Endothelial cell of umbilical vein (primary cell): ENCODE measurements at regions not wholly inside any gene's neighbourhood (a gene's known extent, or its start where the extent isn't known, plus 50 kb on each side); places are given as distances from the start of the nearest gene placed in this dataset.

Source experiments
- BruUV-seq: library from RNA; stranded (reverse); fragments of 400-500 nt; replicated peaks from 2 replicates; lab custom pipeline; 2021; lab: Mats Ljungman, UMichigan
- CTCF ChIA-PET: fragments of 300-600, 350-600 bp; sonication (Branson Sonifier 250); formaldehyde crosslinking; loops from one replicate; lab custom pipeline; 2021; ENCODE audit warnings: antibody characterized with exemption, inconsistent platforms; lab: Charles Lee
- POLR2A ChIA-PET: fragments of 300-600, 350-600 bp; sonication (Branson Sonifier 250); formaldehyde crosslinking; loops from one replicate; lab custom pipeline; 2021; ENCODE audit warnings: antibody characterized with exemption, inconsistent platforms; lab: Charles Lee
- DNase-seq: peaks from one replicate; pipeline ENCODE4 v3.0.0-alpha.2; 2011; ENCODE audit warnings: low read depth, low spot score
- FAIRE-seq: peaks from 2 replicates; lab custom pipeline; 2011; peaks lifted over from hg19 to GRCh38; lab: Jason Lieb, UNC
- H2AFZ ChIP-seq: 2 replicates; pipeline ENCODE4 v1.6.0; 2012; ENCODE audit warnings: low read depth, low read length, control low read depth, inconsistent platforms
- H3K27ac ChIP-seq: 2 replicates; pipeline ENCODE4 v1.5.1; 2011; ENCODE audit warnings: low read depth, mild to moderate bottlenecking, control low read depth, low read length, moderate library complexity; ENCODE audit not compliant: insufficient read depth
- H3K27me3 ChIP-seq, 2 experiments: 2 replicates each; pipeline versions ENCODE4 v1.6.0 to v1.6.1; 2011; ENCODE audit warnings: low read length in 2 of 2, mixed read lengths in 1 of 2; ENCODE audit not compliant: control insufficient read depth in 2 of 2, insufficient read depth in 2 of 2
- H3K36me3 ChIP-seq, 2 experiments: 2 replicates in 1 of 2; 3 replicates in 1 of 2; pipeline ENCODE4 v1.5.1; 2011; ENCODE audit warnings: low read length in 2 of 2, mild to moderate bottlenecking in 1 of 2, moderate library complexity in 1 of 2; ENCODE audit not compliant: control insufficient read depth in 2 of 2, insufficient read depth in 2 of 2; ENCODE audit errors: extremely low read depth in 1 of 2
- H3K4me1 ChIP-seq: 3 replicates; pipeline ENCODE4 v1.5.1; 2011; ENCODE audit warnings: mild to moderate bottlenecking, low read length; ENCODE audit not compliant: control insufficient read depth, insufficient read depth; ENCODE audit errors: extremely low read depth
- H3K4me2 ChIP-seq: 2 replicates; pipeline ENCODE4 v1.6.1; 2011; ENCODE audit warnings: low read length, control low read depth, mixed read lengths; ENCODE audit not compliant: insufficient read depth
- H3K4me3 ChIP-seq, 3 experiments: fragments of 200-600 bp in 1 of 3; sonication (generic), shearing (Covaris generic) in 1 of 3; replicated peaks in 1 of 3; 2 replicates each; pipeline ENCODE4 v1.5.1; 2011 to 2016; ENCODE audit warnings: control low read depth in 3 of 3, low read length in 3 of 3, mild to moderate bottlenecking in 2 of 3, inconsistent platforms in 1 of 3, low read depth in 1 of 3, moderate library complexity in 1 of 3; ENCODE audit not compliant: insufficient read depth in 1 of 3
- H3K79me2 ChIP-seq: 2 replicates; pipeline ENCODE4 v1.6.0; 2012; ENCODE audit warnings: low read length, inconsistent platforms; ENCODE audit not compliant: control insufficient read depth, insufficient read depth
- H3K9ac ChIP-seq: replicated peaks from 2 replicates; pipeline ENCODE3; 2011; ENCODE audit warnings: low read length, control low read depth; ENCODE audit not compliant: insufficient read depth; ENCODE audit errors: extremely low read depth
- H3K9me1 ChIP-seq: replicated peaks from 3 replicates; pipeline ENCODE4 v1.6.0; 2011; ENCODE audit warnings: mild to moderate bottlenecking, low read length; ENCODE audit not compliant: control insufficient read depth, insufficient read depth; ENCODE audit errors: extremely low read depth
- H3K9me3 ChIP-seq: replicated peaks from 2 replicates; pipeline ENCODE4 v1.5.1; 2012; ENCODE audit warnings: low read length, inconsistent platforms; ENCODE audit not compliant: control insufficient read depth, insufficient read depth
- H4K20me1 ChIP-seq: replicated peaks from 2 replicates; pipeline ENCODE3; 2011; ENCODE audit warnings: mild to moderate bottlenecking, low read length; ENCODE audit not compliant: control insufficient read depth, insufficient read depth; ENCODE audit errors: extremely low read depth
- EZH2 ChIP-seq: IDR thresholded peaks from 2 replicates; pipeline ENCODE4 v1.6.1; 2012; ENCODE audit warnings: borderline replicate concordance, low read depth, mild to moderate bottlenecking, moderate library complexity, low read length, inconsistent platforms; ENCODE audit not compliant: severe bottlenecking
- FOS ChIP-seq: IDR thresholded peaks from 2 replicates; pipeline ENCODE4 v1.6.1; 2011; ENCODE audit warnings: mild to moderate bottlenecking, low read length, moderate library complexity, borderline replicate concordance; ENCODE audit not compliant: insufficient read depth
- GATA2 ChIP-seq: IDR thresholded peaks from 2 replicates; pipeline ENCODE4 v1.7.0; 2011; ENCODE audit warnings: low read depth, mild to moderate bottlenecking, moderate library complexity, mixed read lengths, low read length; ENCODE audit not compliant: insufficient read length, insufficient read depth
- JUN ChIP-seq: IDR thresholded peaks from 2 replicates; pipeline ENCODE4 v1.6.1; 2011; ENCODE audit warnings: borderline replicate concordance, low read depth; ENCODE audit not compliant: insufficient read length, insufficient read depth
- MAX ChIP-seq: IDR thresholded peaks from 2 replicates; pipeline ENCODE4 v1.6.1; 2011; ENCODE audit not compliant: insufficient read depth, insufficient read length
- MYC ChIP-seq: IDR thresholded peaks from one replicate; pipeline ENCODE4 v1.6.1; 2011; ENCODE audit warnings: mild to moderate bottlenecking, low read depth, low read length
- POLR2A ChIP-seq: IDR thresholded peaks from 2 replicates; pipeline ENCODE4 v1.6.1; 2012; ENCODE audit warnings: low read depth, mild to moderate bottlenecking, control low read depth, low read length
- POLR2AphosphoS5 ChIP-seq: IDR thresholded peaks from 2 replicates; pipeline ENCODE4 v1.6.1; 2012; ENCODE audit warnings: low read depth, mild to moderate bottlenecking, control low read depth, low read length, moderate library complexity; ENCODE audit not compliant: insufficient read depth
- dilution Hi-C: fragments of 300-500 bp; cut with MboI; formaldehyde crosslinking; loops from one replicate; pipeline ENCODE4 v1.15.0; 2019; ENCODE audit warnings: low sequenced_read_pairs; ENCODE audit not compliant: extremely low pct_ligation_motif_present
- intact Hi-C: fragments of 100-400 bp; cut with micrococcal nuclease; formaldehyde crosslinking; loops from one replicate; pipeline ENCODE4 v1.10.0; 2022
- TF ChIP-seq, protein P1 (sequence below), 2 donors: IDR thresholded peaks; 1 replicate in 1 of 2; 2 replicates in 1 of 2; pipeline ENCODE4 v1.5.1; 2011; ENCODE audit warnings: low read length in 2 of 2, mild to moderate bottlenecking in 2 of 2, moderate library complexity in 2 of 2, control low read depth in 1 of 2, inconsistent platforms in 1 of 2, low read depth in 1 of 2; ENCODE audit not compliant: insufficient read depth in 1 of 2; ENCODE audit errors: extremely low read depth in 1 of 2

DNA sequence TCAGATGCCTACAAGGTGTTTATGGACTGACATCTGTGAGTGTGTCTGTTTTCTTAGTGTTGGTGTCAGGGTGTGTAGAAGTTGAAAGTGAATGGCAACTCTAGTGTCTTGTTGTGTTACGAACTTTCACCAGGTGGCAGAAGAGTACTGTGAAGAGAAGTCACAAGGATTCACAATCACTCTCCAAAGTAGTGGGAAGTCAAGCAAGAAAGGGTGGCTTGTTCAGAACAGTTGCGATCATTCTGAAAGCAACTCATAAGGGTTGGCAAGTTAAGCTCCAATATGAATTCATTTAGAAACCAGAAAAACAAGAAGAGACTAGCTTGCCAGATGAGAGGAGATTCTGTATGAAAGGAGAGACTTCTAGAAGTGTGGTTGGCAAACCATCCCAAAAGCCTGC is 86.1 kb downstream of the FASLG start:
- no TSS peak for BruUV-seq
- no peak for TF ChIP-seq EZH2
- TF ChIP-seq, protein P1, sequence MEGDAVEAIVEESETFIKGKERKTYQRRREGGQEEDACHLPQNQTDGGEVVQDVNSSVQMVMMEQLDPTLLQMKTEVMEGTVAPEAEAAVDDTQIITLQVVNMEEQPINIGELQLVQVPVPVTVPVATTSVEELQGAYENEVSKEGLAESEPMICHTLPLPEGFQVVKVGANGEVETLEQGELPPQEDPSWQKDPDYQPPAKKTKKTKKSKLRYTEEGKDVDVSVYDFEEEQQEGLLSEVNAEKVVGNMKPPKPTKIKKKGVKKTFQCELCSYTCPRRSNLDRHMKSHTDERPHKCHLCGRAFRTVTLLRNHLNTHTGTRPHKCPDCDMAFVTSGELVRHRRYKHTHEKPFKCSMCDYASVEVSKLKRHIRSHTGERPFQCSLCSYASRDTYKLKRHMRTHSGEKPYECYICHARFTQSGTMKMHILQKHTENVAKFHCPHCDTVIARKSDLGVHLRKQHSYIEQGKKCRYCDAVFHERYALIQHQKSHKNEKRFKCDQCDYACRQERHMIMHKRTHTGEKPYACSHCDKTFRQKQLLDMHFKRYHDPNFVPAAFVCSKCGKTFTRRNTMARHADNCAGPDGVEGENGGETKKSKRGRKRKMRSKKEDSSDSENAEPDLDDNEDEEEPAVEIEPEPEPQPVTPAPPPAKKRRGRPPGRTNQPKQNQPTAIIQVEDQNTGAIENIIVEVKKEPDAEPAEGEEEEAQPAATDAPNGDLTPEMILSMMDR (IDR thresholded peaks at IDR 0.05; ENCODE audit: extremely low read depth in 1 of 2, insufficient read depth in 1 of 2, low read depth in 1 of 2, low read length in 2 of 2), result peak; percentile 64 to 66
- H3K9me3 ChIP-seq, result no peaks in the 10 kb centered on the region
- FAIRE-seq, result peak; percentile 75
- no peak overlapping the region for H3K4me3 ChIP-seq
- no peaks in the 10 kb centered on the region for H3K79me2 ChIP-seq
- peak overlapping the region; percentile 64 for H3K9ac ChIP-seq
- peak; percentile 82 for DNase-seq
- dilution Hi-C loops (no loop called here), intact Hi-C loops (loop anchor here (1.0 to 10.0 kb wide), 13 partner anchors 16 to 1472 kb away; partner anchors contain the start of genes CENPL, DARS2, GAS5 and PRDX6)
- H3K36me3 ChIP-seq, result no peaks in the 10 kb centered on the region
- ChIA-PET CTCF (interaction anchor here (0.6 to 7.1 kb wide), 43 partner anchors 8 to 1999 kb away, joined by 3 to 164 read pairs (median 3); partner anchors contain the start of genes CENPL, DARS2, PRDX6 and TNFSF4), POLR2A (no interaction called here)
- peak overlapping the region; percentile 86 for H3K27ac ChIP-seq
- no peaks in the 10 kb centered on the region for H3K9me1 ChIP-seq
- no peaks in the 10 kb centered on the region for H3K27me3 ChIP-seq
- H4K20me1 ChIP-seq, result no peaks in the 10 kb centered on the region
- H3K4me2 ChIP-seq, result no peak overlapping the region
- peaks cover 21% of the 10 kb centered on the region for H3K4me1 ChIP-seq
- H2AFZ ChIP-seq, result peak overlapping the region; percentile 55

DNA sequence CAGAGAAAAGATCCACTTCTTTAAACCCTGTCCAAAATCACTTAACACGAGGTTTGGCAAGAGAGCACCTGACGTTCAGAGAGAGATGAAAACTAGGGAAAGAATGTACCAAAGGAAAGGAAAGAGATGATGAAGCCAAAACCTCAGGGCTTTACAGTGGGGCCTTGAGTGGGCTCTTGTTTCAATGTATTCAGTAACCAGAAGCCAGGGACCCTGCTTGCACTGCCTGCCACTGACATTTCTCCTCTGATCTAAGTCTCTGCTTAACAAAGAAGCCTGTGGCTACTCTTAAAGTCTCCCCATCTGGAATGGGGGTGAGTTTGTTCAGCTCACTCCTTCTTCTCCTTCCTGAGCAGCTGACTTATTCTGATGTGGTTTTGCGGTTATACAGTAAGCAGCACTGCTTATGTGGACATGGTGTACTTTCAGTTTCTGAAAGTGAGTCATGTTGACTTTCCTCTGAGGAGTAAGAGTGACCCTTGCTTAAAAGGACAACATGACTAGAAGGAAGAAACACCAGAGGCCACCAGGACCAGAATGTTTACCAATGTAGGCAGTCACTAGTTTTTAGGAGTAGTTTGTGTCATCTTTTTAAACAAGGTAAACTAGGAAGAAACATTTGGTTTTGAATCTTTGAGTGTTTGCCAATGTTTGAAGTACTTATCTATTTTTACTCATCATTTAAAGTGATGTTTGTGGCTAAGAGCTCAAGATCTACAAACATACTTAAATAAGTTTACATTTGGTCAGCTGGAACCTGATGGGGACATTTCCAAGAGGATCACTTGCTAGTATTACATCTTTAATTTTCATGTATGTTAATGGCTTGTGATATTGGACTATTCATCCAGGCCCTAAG is 87.4 kb downstream of the FASLG start:
- H3K4me3 ChIP-seq, result peak overlapping the region in 1 of 3 experiments; percentile 17
- peak overlapping the region; percentile 64 for H3K9ac ChIP-seq
- H3K36me3 ChIP-seq, result no peaks in the 10 kb centered on the region
- peaks cover 21% of the 10 kb centered on the region for H3K4me1 ChIP-seq
- peak overlapping the region; percentile 86 for H3K27ac ChIP-seq
- H2AFZ ChIP-seq, result peak overlapping the region; percentile 54
- POLR2A ChIA-PET, result no interaction called here
- FAIRE-seq (peak; percentile 95), DNase-seq (peak; percentile 90)
- peak overlapping the region; percentile 19 for H3K4me2 ChIP-seq
- dilution Hi-C loops (no loop called here), intact Hi-C loops (loop anchor here (1.0 to 10.0 kb wide), 9 partner anchors 113 to 1218 kb away; partner anchors contain the start of genes GAS5, PRDX6 and ZBTB37)
- CTCF ChIA-PET, result interaction anchor here (0.7 to 7.1 kb wide), 11 partner anchors 76 to 1471 kb away, joined by 3 to 164 read pairs (median 5); partner anchors contain the start of gene TNFSF4
- peak; percentile 98 for TF ChIP-seq FOS
- no peak for TF ChIP-seq EZH2
- peak; percentile 88 for TF ChIP-seq POLR2AphosphoS5
- TF ChIP-seq, protein P1 (IDR thresholded peaks at IDR 0.05; ENCODE audit: extremely low read depth in 1 of 2, insufficient read depth in 1 of 2, low read depth in 1 of 2, low read length in 2 of 2), result no peak
- TF ChIP-seq JUN, result peak; percentile 71
- TF ChIP-seq MYC, result no peak
- no peak for TF ChIP-seq POLR2A
- no peak for TF ChIP-seq MAX
- peak; percentile 70 for TF ChIP-seq GATA2
- H4K20me1 ChIP-seq, result no peaks in the 10 kb centered on the region
- H3K27me3 ChIP-seq, result no peaks in the 10 kb centered on the region
- H3K79me2 ChIP-seq, result no peaks in the 10 kb centered on the region
- H3K9me1 ChIP-seq, result no peaks in the 10 kb centered on the region
- BruUV-seq, result no TSS peak
- no peaks in the 10 kb centered on the region for H3K9me3 ChIP-seq
